ENCODE measurements at regions not wholly inside any gene's neighbourhood (a gene's known extent, or its start where the extent isn't known, plus 50 kb on each side); places are given as distances from the start of the nearest gene placed in this dataset.

DNA sequence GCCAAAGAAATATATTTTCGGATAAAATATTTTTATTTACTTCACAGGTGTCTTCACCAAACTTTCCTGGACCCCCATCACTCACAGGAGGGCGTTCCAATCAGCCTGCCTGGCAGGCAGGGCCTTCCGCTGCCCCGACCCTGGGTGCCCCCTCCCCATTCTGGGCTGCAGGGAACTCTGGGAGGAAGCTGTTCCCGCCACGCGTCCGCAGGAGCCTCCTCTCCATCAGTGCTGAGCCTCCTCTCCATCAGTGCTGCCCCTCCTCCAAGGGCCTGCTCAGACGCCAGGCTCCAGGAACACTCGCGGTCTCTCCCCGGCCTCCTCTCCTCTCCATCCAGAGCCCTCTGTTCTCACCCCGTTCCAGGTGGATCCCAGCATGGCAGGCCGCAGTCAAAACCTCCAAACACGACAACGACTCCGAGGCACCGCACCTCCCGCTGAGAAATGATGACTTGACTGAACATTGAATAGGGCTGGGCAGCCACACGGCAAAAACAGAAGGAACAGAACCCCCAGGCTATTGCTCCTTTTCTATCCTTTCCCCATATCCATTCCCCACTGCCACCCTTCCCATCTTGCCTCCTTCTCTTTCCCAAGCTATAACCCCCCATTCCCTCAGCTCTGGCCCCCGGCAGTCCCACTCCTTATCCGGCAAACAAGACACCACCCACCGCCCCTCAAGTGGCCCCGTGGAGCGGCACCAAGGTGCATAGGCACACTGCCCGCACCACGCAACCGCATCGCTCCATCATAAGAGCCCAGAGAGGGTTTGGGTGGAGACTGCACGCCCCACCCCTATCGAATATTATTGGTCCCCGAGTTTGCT lies 268.6 kb upstream of the RAB6C start:
- no peak for DNase-seq

DNA sequence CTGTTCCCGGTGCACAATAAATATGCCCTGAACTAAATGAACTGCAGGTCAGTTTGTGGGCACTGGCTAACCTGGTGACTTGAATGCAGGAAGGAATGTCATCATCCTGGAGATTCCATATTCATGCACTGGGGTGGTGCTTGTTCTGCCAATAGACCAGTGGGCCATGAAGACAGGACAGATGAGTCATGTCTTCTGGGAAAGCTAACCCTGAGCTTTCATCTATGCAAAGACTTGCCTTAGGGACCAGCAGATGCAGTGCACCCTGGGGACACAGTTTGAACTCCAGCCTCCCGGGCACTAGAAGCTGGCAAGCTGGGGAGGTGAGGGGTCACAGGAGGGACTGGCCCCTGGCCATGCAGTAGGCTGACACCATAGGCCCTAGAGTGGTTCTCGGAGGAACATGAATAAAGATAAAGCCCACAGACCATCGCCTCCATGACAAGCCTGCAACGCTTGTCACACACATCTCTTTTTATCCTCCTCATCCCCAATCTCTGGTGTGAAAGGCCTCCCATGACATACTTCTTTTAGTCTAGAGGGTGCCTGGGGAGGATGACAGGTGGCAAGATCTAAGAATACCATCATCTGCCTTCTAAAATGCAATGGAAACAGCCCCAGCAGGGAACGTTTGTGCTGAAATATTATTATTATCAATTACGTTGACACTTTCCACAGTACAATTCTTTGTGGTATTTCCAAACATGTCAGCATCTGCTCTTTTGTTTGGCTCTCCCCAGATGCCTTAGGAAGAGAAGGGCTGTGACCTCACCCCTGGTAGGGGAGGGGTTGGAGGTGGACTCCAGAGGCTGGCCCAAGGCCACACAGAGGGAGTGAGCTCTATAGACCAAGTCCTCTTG lies 267.4 kb upstream of the RAB6C start:
- no peak for DNase-seq

DNA sequence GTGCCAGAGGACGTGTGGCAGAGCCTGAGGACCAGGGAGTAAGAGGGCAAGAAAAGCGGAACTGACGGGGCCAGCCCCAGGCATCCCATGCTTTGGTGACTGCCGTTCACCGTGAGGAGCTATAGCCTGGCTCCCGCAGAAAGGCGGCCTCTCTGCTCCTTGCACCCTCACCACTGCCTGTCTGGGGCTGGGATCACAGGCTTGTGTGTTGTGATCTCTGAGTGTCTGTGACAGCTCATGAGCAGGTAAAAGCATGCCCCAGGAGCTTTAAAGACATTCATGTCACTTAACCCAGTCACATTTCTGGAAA lies 266.8 kb upstream of the RAB6C start:
- DNase-seq: no peak

DNA sequence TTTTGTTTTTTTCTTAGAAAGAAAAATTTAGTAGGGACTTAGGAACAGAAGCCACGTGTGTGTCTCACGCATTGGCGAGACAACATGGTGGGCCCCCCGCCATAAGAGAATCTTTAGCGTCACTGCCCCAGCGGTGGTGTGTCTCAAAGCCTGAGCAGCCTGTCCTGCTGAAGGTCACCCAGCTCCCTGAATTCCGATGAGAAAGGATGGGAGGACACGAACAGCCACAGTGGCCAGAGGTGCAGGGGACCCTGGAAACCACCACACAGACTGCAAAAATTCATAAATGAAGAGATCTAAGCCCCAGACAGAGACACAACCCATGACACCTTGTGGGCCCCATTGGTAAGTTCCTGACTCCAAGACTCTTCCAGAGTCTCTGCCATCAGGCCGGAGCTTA lies 266.1 kb upstream of the RAB6C start:
- DNase-seq: no peak

DNA sequence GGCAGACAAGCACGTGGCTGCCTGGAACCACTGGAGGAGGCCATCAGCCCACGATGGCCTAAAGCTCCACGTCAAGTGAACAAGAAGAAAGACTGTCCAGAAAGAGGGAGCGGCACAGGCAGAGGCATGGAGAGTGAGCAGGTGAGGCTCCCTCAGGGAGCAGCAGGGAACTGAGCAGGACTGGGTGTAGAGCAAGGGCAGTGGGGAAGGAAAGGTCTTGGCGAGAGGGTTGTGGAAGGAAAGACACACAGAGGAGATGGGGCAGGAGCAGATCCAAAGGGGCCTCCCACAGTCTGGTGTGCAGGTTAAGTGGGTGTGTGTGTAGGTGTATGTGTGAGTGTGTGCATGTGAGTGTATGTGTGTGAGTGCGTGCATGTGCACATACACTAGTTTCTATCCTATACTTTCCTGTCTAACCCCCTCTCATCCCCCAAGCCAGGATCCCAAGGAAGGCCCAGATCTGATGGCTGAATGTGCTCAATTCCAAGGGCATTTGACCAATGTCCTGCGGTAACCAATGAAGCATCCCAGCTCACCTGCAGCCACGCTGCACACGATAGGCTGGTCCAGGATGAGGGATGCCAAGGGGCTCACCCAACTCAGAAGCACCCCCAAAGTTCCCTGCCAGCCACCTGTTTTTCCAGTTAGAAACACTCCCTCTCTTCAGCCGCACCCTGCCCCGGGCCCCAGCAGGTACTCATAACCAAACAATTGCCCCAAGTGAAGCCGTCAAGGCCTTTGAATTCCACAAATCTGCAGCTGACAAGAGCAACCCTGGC lies 262.5 kb upstream of the RAB6C start:
- no peak for DNase-seq

DNA sequence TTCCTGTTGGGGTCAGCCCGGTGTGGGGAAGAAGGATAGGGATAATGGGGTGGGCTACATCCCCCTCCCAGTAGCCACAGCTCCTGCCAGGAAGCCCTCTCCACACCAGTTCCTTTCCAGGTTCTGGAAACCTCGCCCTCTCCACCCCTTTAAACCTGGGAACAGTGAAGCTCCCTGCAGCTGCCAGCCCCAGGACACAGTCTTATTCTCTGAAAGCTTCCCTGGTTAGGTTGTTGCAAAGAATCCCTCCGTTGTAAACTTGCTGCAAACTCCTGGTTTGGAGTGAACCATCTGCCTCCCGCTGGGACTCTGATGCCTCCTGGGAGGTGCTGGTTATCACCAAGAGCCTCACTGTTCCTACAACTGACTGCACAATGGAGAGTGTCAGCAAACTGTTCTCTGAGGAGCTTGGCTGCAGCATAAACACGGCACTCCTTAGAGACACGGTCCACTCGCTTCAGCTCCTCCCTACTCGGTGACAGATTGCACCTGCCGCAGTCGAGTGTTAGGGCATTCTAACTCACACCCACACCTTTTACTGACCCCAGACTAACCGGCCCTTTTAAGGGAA lies 261.8 kb upstream of the RAB6C start:
- no peak for DNase-seq

DNA sequence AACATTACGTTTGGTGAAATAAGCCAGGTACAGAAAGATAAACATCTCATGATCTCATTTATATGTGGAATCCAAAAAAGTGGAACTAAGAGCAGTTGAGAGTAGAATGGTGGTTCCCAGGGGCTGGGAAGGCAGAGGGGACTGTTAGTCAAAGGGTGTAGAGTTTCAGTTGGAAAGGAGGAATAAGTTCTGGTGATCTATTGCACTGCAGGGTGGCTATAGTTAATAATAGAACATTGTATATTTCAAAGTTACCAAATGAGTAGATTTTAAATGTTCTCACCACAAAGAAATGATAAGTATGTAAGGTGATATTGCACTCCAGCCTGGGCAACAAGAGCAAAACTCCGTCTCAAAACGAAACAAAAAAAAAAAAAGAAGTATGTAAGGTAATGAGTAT lies 260.1 kb upstream of the RAB6C start:
- no peak for DNase-seq

DNA sequence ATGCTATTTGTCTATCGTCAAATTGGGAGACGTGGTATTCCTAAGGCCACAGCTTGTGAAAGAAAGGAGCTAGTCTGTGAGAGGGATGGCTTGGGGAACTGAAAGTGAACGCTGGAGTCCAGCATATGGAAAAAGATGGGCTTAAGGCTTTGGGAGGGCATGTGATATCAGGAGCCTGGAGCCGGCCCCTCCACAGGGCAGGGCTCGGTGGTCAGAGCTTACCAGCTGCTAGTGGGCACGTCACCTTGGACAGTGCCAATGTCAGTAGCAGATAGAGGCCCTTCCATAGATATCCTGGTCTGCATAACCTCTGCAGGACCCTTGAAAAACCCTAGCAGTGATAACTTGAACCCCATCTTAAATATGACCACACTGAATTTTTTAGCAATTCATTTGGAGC lies 259.1 kb upstream of the RAB6C start:
- no peak for DNase-seq

DNA sequence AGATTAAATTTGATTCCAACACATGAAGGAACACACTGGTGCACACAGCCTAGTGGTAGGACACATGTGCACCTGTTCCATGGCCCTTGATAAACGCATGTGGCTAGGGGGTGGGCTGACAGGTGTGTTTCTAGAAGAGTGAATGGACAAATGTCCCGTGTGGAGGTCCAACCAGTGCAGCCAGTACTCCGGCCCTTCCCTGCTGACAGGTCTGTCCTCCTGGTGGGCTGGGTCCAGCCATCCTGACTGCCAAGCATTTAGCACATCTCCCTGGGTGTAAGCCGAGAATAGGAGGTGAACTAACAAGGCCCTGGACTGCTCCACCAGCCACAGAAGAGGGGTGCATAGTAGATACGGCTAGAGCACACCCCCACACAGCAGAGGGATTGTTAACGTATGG lies 258.7 kb upstream of the RAB6C start:
- no peak for DNase-seq

DNA sequence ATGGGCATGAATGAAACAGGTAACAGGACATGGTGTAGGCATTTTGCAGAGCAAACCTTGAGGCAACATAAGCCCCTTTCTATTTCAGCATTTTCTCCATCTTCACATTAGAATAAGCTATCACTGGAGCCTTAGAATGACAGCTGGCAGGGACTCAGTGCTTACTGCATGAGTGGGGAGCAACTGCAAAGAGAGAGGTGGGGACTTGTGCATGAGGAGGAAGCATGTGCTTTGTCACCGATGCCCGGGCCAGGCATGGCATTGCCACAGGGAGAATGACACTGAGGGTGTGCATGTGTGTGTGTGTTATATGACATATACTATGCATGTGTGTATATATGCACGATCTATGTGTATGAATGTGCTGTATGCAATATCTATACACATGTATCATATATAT lies 258.2 kb upstream of the RAB6C start:
- DNase-seq: no peak

DNA sequence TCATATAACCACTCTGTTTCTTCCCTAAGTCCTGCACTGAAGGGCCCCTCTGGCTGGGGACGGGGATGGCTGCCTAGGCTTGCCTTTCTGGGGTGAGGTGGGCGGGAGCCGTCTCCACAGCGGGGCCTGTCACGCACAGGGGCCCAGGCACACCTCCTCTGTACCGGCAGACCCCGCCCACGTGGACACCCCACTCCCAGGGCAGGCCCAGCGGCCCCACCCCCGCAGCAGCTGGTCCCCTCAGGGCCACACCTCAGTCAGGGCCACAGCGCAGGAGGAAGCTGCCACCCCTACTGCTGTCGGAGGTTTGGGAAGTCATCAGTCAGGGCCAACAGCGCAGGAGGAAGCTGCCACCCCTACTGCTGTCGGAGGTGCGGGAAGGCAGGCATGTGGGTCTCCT lies 257.6 kb upstream of the RAB6C start:
- DNase-seq: no peak

DNA sequence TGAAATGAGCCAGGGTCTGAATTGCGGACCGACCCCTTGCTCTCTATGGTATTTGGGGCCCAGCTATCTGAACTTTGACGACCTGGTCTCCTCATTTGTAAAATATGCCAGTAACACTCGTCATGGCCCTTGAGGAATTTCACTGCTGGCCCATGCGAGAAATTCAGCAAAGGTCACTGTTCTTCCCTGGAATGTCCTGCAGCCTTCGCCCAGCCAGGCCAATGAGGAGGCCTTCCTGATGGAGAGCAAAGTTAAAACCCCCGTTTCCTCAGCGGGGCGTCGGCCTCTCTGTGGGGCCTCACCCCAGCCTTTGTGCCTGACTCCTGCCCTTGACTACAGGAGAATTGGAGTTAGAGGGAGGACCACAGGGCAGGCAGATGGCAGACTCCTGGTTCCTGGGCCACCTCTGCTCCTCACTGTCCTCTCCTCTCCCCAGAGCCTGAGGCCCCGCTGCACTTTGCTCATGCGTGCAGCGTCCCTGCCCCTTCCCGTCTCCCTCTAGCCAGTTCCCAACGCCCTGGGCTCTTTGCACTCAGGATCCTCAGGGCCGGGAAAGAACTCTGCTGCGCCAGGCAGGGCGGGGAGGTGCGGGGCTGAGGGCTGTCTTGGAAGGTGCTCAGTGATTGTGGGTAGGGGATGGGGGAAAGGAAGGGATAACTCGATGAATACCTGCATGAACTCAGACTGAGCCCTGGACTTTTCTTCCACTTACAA lies 257.0 kb upstream of the RAB6C start:
- no peak for DNase-seq

DNA sequence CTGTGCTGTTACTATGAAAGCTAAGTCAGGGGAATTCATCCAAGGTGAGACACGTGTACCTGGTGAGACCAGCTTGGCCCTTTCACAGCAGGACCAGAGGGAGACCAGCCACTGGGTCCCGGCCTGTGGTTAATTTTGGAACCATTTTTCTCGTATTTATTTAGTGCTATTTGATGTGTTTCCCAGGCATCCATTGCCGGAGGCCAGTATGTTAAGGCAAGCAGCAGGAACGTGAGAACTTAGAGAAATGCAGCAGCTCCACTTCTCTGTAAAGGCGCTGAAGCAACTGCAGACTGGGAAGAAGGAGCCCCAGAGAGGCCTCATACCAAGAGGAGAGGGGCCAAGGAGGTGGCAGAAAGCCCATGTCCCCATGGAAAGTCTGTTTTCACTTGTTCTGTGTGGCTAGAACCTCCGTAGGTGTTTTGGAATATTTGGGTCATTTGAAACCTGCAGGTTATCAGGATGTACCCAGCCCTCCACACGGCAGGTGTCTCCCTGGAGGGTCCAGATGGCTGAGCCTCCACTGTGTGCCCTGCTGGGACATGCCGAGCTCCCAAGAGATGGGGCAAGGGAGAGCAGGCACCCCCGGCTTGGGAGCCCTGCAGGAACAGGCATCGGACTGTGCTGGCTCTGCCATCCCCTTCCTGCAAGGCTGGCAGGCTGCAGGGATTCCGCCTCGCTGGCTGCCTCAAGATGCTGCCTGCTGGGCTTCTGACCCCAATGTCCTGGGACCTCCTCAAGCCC lies 256.0 kb upstream of the RAB6C start:
- no peak for DNase-seq

DNA sequence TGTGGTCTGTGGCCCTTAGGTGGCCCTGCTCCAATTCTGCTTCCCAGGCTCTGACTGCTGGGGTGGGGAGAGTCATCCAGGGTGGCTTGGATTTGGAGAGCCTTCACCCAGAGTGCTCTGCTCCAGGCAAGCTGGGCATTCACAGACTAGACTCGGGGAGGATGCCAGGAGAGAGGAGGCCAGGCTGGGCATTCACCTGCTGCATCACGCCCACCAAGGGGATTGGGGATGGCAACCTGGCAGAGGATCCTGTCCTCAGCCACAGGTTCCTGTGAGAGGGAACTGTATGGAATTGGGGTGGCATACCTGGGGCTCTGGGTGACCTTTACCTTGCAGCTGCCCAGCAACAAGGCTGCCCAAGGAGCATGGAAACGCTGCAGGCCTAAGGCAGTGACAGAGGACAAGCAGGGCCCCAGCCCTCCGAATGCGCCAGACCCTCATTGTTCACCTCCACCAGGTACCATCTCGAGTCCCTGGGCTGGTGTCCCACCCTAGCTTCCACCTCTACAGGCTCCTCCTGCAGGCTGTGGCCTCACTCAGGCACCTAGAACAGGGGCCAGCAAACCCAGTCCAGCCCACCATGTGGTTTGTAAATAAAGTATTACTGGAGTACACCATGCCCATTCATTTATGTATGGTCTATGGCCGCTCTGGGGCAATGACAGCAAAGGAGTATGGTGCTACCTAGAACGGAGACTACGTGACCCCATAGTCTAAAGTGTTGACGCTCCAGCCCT lies 255.3 kb upstream of the RAB6C start:
- no peak for DNase-seq

DNA sequence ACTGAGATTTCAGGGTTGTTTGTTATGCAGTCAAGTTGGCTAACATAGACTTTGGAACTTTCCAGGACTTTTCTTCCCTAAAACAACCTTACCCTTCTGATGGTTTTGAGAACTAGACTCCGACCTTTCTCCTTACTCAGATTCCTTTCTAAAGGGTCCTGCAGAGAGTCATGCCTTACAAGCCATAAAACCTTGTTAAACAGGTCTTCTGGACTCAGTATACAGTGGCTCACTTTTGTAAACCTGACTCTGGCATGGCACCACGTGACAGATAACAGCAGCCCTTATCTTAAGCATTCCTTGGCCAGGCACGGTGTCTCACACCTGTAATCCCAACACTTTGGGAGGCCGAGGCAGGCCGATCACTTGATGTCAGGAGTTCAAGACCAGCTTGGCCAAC lies 253.2 kb upstream of the RAB6C start:
- DNase-seq: no peak

DNA sequence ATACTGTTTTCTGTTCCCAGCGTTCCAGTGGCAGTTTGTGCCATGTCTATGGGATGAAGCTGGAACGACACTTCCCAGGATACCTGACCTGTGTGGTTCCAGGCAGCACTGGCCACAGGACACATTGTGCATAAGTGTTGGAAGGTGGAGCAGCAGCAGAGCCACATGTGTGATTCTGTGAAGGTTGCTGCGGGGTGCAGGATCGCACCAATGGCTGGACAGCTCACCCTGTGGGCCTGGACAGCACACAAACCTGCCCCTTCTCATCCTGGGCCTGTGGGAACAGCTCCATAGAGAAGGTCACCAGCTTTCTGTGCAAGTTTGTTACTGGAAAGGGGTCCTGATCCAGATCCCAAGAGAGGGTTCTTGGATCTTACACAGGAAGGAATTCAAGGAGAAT lies 252.2 kb upstream of the RAB6C start:
- no peak for DNase-seq

DNA sequence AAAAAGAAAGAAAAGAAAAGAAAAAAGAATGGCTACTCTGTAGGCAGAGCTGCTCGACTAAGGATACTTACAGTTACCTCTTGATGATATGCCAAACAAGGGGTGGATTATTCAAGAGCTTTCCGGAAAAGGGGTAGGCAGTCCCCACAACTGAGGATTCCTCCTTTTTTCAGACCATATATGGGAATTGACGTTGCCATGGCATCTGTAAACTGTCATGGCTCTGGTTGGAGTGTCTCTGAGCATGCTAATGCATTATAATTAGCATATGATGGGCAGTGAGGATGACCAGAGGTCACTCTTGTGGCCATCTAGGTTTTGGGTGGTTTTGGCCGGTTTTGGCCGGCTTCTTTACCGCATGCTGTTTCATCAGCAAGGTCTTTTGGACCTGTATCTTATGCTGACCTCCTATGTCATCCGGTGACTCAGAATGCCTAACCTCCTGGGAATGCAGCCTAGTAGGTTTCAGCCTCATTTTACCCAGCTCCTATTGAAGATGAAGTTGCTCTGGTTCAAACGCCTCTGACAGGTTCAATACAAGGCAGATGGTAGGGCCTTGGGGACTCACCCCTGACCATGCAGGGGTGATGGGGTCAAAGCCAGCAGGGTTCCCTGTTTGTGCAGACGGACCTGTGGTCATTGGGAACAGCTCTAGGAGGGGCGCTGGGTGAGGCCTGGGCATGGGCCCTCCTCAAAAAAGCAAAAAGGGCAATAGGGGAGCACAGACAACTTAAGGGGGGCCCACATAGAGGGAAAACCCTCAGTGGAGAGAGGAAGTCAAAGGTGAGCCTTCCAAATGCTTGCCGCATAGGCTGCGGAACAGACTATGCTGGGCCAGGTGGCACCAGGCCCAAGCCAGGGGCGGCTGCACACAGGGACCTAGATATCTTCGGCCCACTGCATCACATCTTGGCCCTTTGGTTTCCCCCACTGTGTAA lies 251.2 kb upstream of the RAB6C start:
- no peak for DNase-seq

DNA sequence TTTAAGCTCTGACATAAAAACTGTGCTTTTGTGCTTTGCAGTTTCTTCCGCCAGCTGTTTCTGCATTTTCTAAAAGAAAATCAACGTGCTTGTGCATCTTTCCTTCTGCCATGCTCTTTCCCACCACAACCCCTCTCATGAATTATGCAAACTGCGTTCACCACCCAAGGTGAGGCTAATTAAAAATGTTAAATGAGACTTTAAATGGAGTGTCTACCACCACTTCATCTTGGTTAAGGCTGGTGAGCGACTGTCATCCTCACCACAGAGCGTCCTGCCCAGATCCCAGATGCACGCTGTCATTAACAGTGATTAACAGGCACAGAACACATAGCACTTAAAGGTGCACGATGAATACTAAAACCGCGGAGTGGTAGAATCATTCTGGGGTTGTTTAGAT lies 250.5 kb upstream of the RAB6C start:
- no peak for DNase-seq

DNA sequence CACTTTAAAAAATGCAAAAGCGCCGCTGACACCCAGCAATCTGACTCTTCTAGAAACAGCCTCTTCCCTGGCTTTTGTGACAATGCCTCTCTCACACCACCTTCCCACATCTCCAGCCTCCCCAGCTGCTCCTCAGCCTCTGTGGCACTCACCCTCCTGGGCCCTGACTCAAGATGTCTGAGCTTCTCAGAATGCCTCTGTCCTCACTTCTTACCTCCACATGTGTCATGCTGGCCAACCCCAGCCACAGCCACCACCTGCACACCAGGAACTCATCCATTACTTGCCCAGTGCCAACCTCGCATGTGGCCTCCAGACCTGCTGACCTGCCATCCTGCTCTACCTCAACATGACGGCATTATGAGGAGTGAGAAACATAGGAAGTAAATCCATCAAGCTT lies 249.8 kb upstream of the RAB6C start:
- no peak for DNase-seq

DNA sequence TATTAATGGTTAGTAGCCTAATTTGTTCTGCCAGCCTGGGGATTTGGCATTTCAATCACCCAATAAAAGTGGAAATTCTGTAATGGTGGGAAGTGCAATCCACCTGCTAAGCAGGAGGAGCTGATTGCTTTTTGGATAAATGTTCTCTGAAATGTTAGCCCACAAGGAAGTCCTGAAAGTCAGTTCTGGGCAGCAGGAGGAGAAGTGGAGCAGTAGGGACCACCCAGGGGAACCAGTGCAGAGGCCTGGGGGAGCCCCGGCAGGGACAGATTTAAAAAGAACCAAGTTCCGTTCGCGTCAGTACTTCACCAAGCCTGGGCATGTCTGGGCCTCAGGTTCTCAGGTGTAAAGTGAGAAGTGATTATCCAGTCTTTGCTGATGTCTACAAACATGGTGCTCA lies 248.5 kb upstream of the RAB6C start:
- DNase-seq: no peak

Data from 8988T (cell line).